ENCODE measurements at regions not wholly inside any gene's neighbourhood (a gene's known extent, or its start where the extent isn't known, plus 50 kb on each side); places are given as distances from the start of the nearest gene placed in this dataset.

DNA sequence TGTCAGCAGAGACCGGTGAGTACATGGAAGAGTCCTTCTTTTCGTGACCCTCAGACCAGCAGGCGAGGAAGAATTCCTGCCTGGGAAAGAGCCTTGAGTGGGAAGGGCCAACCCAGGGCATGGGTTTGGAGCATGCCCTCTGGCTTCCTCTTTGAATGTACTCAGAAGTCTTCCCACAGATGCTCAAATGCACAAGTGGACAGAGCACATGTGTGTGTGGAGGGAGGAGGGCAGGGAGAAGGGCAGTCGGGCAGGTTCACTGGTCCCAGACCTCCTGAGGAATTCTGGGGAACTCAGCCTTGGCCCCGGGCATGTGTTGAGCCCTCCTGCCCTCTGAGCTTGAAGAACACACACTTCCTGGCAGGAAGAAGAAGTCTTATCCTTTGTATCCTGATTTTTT lies 63.2 kb upstream of the HELT start:
- no peaks in the 10 kb centered on the region for H3K9me3 Mint-ChIP-seq
- POLR2A ChIA-PET = no interaction called here

DNA sequence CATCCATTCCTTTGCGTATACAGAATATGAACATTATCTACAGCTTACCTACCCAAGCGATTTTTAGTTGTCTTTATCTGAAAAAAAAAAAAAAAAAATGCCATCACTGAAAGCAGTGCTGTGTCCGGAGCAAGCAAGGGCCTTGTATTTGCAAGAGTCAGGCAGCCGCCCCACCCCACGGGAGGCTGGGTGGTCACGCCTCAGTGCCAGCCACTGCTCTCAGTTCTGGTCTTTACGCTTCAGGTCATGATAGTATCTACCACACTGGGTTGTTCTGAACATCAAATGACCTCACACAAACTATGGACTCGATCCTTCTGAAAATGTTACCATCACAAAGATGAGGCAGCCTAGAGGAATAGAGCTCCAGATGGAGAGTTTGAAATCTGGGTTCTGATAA lies 62.7 kb upstream of the HELT start:
- TF ChIP-seq HMGA2 (CRISPR knock-in tag; IDR thresholded peaks at IDR 0.05) = no peak
- TF ChIP-seq CREM (CRISPR knock-in tag; IDR thresholded peaks at IDR 0.05) = no peak
- no peak for TF ChIP-seq ZNF671 (CRISPR knock-in tag; IDR thresholded peaks at IDR 0.05)
- TF ChIP-seq SP1 (CRISPR knock-in tag; conservative IDR thresholded peaks at IDR 0.05) = no peak
- TF ChIP-seq, protein P1, sequence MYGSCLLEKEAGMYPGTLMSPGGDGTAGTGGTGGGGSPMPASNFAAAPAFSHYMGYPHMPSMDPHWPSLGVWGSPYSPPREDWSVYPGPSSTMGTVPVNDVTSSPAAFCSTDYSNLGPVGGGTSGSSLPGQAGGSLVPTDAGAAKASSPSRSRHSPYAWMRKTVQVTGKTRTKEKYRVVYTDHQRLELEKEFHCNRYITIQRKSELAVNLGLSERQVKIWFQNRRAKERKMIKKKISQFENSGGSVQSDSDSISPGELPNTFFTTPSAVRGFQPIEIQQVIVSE (CRISPR knock-in tag; IDR thresholded peaks at IDR 0.05; ENCODE audit: borderline replicate concordance) = no peak
- TF ChIP-seq ZNF317 (CRISPR knock-in tag; IDR thresholded peaks at IDR 0.05; ENCODE audit: borderline replicate concordance, low read depth) = no peak
- TF ChIP-seq NFYB (CRISPR knock-in tag; conservative IDR thresholded peaks at IDR 0.05; ENCODE audit: low read depth) = no peak
- TF ChIP-seq, protein P2, sequence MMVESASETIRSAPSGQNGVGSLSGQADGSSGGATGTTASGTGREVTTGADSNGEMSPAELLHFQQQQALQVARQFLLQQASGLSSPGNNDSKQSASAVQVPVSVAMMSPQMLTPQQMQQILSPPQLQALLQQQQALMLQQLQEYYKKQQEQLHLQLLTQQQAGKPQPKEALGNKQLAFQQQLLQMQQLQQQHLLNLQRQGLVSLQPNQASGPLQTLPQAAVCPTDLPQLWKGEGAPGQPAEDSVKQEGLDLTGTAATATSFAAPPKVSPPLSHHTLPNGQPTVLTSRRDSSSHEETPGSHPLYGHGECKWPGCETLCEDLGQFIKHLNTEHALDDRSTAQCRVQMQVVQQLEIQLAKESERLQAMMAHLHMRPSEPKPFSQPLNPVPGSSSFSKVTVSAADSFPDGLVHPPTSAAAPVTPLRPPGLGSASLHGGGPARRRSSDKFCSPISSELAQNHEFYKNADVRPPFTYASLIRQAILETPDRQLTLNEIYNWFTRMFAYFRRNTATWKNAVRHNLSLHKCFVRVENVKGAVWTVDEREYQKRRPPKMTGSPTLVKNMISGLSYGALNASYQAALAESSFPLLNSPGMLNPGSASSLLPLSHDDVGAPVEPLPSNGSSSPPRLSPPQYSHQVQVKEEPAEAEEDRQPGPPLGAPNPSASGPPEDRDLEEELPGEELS (CRISPR knock-in tag; IDR thresholded peaks at IDR 0.05) = no peak
- TF ChIP-seq, protein P3, sequence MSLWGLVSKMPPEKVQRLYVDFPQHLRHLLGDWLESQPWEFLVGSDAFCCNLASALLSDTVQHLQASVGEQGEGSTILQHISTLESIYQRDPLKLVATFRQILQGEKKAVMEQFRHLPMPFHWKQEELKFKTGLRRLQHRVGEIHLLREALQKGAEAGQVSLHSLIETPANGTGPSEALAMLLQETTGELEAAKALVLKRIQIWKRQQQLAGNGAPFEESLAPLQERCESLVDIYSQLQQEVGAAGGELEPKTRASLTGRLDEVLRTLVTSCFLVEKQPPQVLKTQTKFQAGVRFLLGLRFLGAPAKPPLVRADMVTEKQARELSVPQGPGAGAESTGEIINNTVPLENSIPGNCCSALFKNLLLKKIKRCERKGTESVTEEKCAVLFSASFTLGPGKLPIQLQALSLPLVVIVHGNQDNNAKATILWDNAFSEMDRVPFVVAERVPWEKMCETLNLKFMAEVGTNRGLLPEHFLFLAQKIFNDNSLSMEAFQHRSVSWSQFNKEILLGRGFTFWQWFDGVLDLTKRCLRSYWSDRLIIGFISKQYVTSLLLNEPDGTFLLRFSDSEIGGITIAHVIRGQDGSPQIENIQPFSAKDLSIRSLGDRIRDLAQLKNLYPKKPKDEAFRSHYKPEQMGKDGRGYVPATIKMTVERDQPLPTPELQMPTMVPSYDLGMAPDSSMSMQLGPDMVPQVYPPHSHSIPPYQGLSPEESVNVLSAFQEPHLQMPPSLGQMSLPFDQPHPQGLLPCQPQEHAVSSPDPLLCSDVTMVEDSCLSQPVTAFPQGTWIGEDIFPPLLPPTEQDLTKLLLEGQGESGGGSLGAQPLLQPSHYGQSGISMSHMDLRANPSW (CRISPR knock-in tag; conservative IDR thresholded peaks at IDR 0.05; ENCODE audit: low read depth) = no peak
- no peak for TF ChIP-seq CBFB (CRISPR knock-in tag; IDR thresholded peaks at IDR 0.05; ENCODE audit: low read depth)
- no peak for TF ChIP-seq MYBL2 (CRISPR knock-in tag; IDR thresholded peaks at IDR 0.05)
- TF ChIP-seq, protein P4, sequence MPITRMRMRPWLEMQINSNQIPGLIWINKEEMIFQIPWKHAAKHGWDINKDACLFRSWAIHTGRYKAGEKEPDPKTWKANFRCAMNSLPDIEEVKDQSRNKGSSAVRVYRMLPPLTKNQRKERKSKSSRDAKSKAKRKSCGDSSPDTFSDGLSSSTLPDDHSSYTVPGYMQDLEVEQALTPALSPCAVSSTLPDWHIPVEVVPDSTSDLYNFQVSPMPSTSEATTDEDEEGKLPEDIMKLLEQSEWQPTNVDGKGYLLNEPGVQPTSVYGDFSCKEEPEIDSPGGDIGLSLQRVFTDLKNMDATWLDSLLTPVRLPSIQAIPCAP (CRISPR knock-in tag; IDR thresholded peaks at IDR 0.05) = no peak
- TF ChIP-seq, protein P5, sequence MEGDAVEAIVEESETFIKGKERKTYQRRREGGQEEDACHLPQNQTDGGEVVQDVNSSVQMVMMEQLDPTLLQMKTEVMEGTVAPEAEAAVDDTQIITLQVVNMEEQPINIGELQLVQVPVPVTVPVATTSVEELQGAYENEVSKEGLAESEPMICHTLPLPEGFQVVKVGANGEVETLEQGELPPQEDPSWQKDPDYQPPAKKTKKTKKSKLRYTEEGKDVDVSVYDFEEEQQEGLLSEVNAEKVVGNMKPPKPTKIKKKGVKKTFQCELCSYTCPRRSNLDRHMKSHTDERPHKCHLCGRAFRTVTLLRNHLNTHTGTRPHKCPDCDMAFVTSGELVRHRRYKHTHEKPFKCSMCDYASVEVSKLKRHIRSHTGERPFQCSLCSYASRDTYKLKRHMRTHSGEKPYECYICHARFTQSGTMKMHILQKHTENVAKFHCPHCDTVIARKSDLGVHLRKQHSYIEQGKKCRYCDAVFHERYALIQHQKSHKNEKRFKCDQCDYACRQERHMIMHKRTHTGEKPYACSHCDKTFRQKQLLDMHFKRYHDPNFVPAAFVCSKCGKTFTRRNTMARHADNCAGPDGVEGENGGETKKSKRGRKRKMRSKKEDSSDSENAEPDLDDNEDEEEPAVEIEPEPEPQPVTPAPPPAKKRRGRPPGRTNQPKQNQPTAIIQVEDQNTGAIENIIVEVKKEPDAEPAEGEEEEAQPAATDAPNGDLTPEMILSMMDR (IDR thresholded peaks at IDR 0.05) = no peak
- TF ChIP-seq, protein P6, sequence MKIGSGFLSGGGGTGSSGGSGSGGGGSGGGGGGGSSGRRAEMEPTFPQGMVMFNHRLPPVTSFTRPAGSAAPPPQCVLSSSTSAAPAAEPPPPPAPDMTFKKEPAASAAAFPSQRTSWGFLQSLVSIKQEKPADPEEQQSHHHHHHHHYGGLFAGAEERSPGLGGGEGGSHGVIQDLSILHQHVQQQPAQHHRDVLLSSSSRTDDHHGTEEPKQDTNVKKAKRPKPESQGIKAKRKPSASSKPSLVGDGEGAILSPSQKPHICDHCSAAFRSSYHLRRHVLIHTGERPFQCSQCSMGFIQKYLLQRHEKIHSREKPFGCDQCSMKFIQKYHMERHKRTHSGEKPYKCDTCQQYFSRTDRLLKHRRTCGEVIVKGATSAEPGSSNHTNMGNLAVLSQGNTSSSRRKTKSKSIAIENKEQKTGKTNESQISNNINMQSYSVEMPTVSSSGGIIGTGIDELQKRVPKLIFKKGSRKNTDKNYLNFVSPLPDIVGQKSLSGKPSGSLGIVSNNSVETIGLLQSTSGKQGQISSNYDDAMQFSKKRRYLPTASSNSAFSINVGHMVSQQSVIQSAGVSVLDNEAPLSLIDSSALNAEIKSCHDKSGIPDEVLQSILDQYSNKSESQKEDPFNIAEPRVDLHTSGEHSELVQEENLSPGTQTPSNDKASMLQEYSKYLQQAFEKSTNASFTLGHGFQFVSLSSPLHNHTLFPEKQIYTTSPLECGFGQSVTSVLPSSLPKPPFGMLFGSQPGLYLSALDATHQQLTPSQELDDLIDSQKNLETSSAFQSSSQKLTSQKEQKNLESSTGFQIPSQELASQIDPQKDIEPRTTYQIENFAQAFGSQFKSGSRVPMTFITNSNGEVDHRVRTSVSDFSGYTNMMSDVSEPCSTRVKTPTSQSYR (CRISPR knock-in tag; IDR thresholded peaks at IDR 0.05) = no peak
- Mint-ChIP-seq H3K36me3 (no peaks in the 10 kb centered on the region), H3K4me3 (no peak overlapping the region), H3K4me1 (peaks cover under 1% of the 10 kb centered on the region; the same call in 1 of the 2 replicates), H3K27ac (no peak overlapping the region), H3K9me3 (no peaks in the 10 kb centered on the region), H3K27me3 (ENCODE audit: low read depth) (peaks cover 2% of the 10 kb centered on the region; the same call in 1 of the 2 replicates)
- ChIA-PET POLR2A (no interaction called here), CTCF (no interaction called here)
- DNase-seq (ENCODE audit: low spot score) (no peak), ATAC-seq (no peak)

More for the DNA sequence above, 63.2 kb upstream of the HELT start:
- H3K27me3 Mint-ChIP-seq (ENCODE audit: low read depth) = peaks cover 2% of the 10 kb centered on the region; the same call in 1 of the 2 replicates
- DNase-seq (ENCODE audit: low spot score) (no peak), ATAC-seq (no peak)
- CTCF ChIA-PET = interaction anchor here (0.6 kb wide), 1 partner anchor 1071 kb away, joined by 3 read pairs; no protein-coding TSS in a partner anchor
- no peak overlapping the region for H3K4me3 Mint-ChIP-seq
- H3K36me3 Mint-ChIP-seq = no peaks in the 10 kb centered on the region
- H3K27ac Mint-ChIP-seq = no peak overlapping the region
- H3K4me1 Mint-ChIP-seq = no peaks in the 10 kb centered on the region
- TF ChIP-seq, protein P7, sequence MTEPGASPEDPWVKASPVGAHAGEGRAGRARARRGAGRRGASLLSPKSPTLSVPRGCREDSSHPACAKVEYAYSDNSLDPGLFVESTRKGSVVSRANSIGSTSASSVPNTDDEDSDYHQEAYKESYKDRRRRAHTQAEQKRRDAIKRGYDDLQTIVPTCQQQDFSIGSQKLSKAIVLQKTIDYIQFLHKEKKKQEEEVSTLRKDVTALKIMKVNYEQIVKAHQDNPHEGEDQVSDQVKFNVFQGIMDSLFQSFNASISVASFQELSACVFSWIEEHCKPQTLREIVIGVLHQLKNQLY (CRISPR knock-in tag; IDR thresholded peaks at IDR 0.05) = no peak
- TF ChIP-seq ZNF219 (CRISPR knock-in tag; IDR thresholded peaks at IDR 0.05; ENCODE audit: borderline replicate concordance) = no peak
